ENCODE measurements at regions not wholly inside any gene's neighbourhood (a gene's known extent, or its start where the extent isn't known, plus 50 kb on each side); places are given as distances from the start of the nearest gene placed in this dataset.

GRCh38 chr4:7132730-7133582 is 59.4 kb upstream of the SORCS2 start:
- no peak for TF ChIP-seq CTCF (IDR thresholded peaks at IDR 0.05)
- Histone ChIP-seq H3K27ac (no peak overlapping the region), H3K4me1 (peaks cover 8% of the 10 kb centered on the region), H3K9me3 (no peaks in the 10 kb centered on the region), H3K27me3 (no peaks in the 10 kb centered on the region), H3K36me3 (no peaks in the 10 kb centered on the region), H3K4me3 (no peak overlapping the region)
- no peak for DNase-seq
- no peak for ATAC-seq
- intact Hi-C loops (cut with DNase I), result no loop called here

GRCh38 chr4:7132249-7132648 is 60.1 kb upstream of the SORCS2 start:
- DNase-seq, result no peak
- no peaks in the 10 kb centered on the region for H3K27me3 ChIP-seq
- ATAC-seq, result no peak

GRCh38 chr4:7131498-7132031 is 60.8 kb upstream of the SORCS2 start:
- ATAC-seq, result no peak
- no peak for TF ChIP-seq CTCF (IDR thresholded peaks at IDR 0.05)
- Histone ChIP-seq H3K27ac (no peak overlapping the region), H3K4me1 (peaks cover 8% of the 10 kb centered on the region), H3K27me3 (no peaks in the 10 kb centered on the region), H3K9me3 (no peaks in the 10 kb centered on the region), H3K4me3 (no peak overlapping the region), H3K36me3 (no peaks in the 10 kb centered on the region)
- DNase-seq, result no peak
- intact Hi-C loops (cut with DNase I), result no loop called here

More at GRCh38 chr4:7132249-7132648, 60.1 kb upstream of the SORCS2 start:
- H3K4me3 ChIP-seq, result no peak overlapping the region
- H3K9me3 ChIP-seq, result no peaks in the 10 kb centered on the region
- no peak for TF ChIP-seq CTCF (IDR thresholded peaks at IDR 0.05)
- intact Hi-C loops (cut with DNase I), result no loop called here
- no peaks in the 10 kb centered on the region for H3K36me3 ChIP-seq
- no peak overlapping the region for H3K27ac ChIP-seq
- H3K4me1 ChIP-seq, result peaks cover 8% of the 10 kb centered on the region

GRCh38 chr4:7130621-7131211 is 61.6 kb upstream of the SORCS2 start:
- Histone ChIP-seq H3K4me3 (no peak overlapping the region), H3K27ac (no peak overlapping the region), H3K36me3 (no peaks in the 10 kb centered on the region), H3K9me3 (no peaks in the 10 kb centered on the region), H3K27me3 (no peaks in the 10 kb centered on the region), H3K4me1 (peaks cover 8% of the 10 kb centered on the region)
- TF ChIP-seq CTCF (IDR thresholded peaks at IDR 0.05), result no peak
- intact Hi-C loops (cut with DNase I), result no loop called here
- ATAC-seq (no peak), DNase-seq (no peak)

GRCh38 chr4:7129871-7130620 is 62.2 kb upstream of the GRPEL1 start:
- Histone ChIP-seq H3K9me3 (no peaks in the 10 kb centered on the region), H3K36me3 (no peaks in the 10 kb centered on the region), H3K27me3 (no peaks in the 10 kb centered on the region), H3K4me3 (no peak overlapping the region), H3K27ac (no peak overlapping the region), H3K4me1 (peaks cover 4% of the 10 kb centered on the region)
- intact Hi-C loops (cut with DNase I), result no loop called here
- DNase-seq, result no peak
- ATAC-seq, result no peak
- TF ChIP-seq CTCF (IDR thresholded peaks at IDR 0.05), result no peak

Data from upper lobe of right lung (tissue), 1 donor.